Large intestine (tissue), 3 donors: ENCODE measurements at regions not wholly inside any gene's neighbourhood (a gene's known extent, or its start where the extent isn't known, plus 50 kb on each side); places are given as distances from the start of the nearest gene placed in this dataset.
"Not testable (repeated sequence)": the region's sequence is repeated elsewhere in the genome, so short reads cannot be mapped to it uniquely, and the experiment has no call there.

Experiments
- DNase-seq, 2 donors: peaks; one replicate each; pipeline versions ENCODE4 v3.0.0 to v3.0.0-alpha.2; 2013
- H3K27ac ChIP-seq: one replicate; pipeline ENCODE4 v1.5.1; 2013; ENCODE audit warnings: low read length
- H3K27me3 ChIP-seq: 2 replicates; pipeline ENCODE4 v1.6.1; 2013; ENCODE audit warnings: low read length; ENCODE audit not compliant: control insufficient read depth, insufficient read depth
- H3K36me3 ChIP-seq: 2 replicates; pipeline ENCODE4 v1.6.1; 2013; ENCODE audit warnings: low read length; ENCODE audit not compliant: control insufficient read depth, insufficient read depth
- H3K4me1 ChIP-seq: one replicate; pipeline ENCODE4 v1.6.1; 2013; ENCODE audit warnings: low read length; ENCODE audit not compliant: control insufficient read depth, insufficient read depth
- H3K4me3 ChIP-seq: one replicate; pipeline ENCODE4 v1.5.1; 2013; ENCODE audit warnings: low read length
- H3K9me3 ChIP-seq: one replicate; pipeline ENCODE4 v1.6.1; 2013; ENCODE audit warnings: mild to moderate bottlenecking, low read depth, low read length, moderate library complexity; ENCODE audit not compliant: control insufficient read depth
- WGBS: methylation state at CpG from one replicate; pipeline ENCODE4 v1.1.5; 2013; ENCODE audit warnings: low lambda C conversion rate; ENCODE audit not compliant: insufficient coverage; 5-methylcytosine and 5-hydroxymethylcytosine counted together

- not testable (repeated sequence) for DNase-seq, H3K36me3 ChIP-seq, H3K27ac ChIP-seq, H3K4me3 ChIP-seq, H3K9me3 ChIP-seq, H3K27me3 ChIP-seq
- peaks cover 24% of the 10 kb centered on the region for H3K4me1 ChIP-seq
- WGBS: no CpG with 5 or more reads among the region's 12 CpGs
Observed at GRCh38 chr16:29294400-29294933, 112.0 kb downstream of the NPIPB11 start.

- H3K4me3 ChIP-seq, DNase-seq, H3K9me3 ChIP-seq, H3K27ac ChIP-seq, H3K36me3 ChIP-seq, H3K27me3 ChIP-seq: not testable (repeated sequence)
- WGBS: no CpG with 5 or more reads among the region's 9 CpGs
- peaks cover 32% of the 10 kb centered on the region for H3K4me1 ChIP-seq
Observed at GRCh38 chr16:29293545-29293944, 113.0 kb downstream of the NPIPB11 start.

- not testable (repeated sequence) for H3K36me3 ChIP-seq, H3K27me3 ChIP-seq, H3K27ac ChIP-seq, H3K4me3 ChIP-seq, DNase-seq, H3K9me3 ChIP-seq
- peaks cover 37% of the 10 kb centered on the region for H3K4me1 ChIP-seq
- no CpG with 5 or more reads among the region's 24 CpGs for WGBS
Observed at GRCh38 chr16:29292952-29293471, 113.5 kb downstream of the NPIPB11 start.

GRCh38 chr16:29291329-29292271, 114.9 kb downstream of the NPIPB11 start:
- not testable (repeated sequence) for DNase-seq, H3K27ac ChIP-seq

DNA sequence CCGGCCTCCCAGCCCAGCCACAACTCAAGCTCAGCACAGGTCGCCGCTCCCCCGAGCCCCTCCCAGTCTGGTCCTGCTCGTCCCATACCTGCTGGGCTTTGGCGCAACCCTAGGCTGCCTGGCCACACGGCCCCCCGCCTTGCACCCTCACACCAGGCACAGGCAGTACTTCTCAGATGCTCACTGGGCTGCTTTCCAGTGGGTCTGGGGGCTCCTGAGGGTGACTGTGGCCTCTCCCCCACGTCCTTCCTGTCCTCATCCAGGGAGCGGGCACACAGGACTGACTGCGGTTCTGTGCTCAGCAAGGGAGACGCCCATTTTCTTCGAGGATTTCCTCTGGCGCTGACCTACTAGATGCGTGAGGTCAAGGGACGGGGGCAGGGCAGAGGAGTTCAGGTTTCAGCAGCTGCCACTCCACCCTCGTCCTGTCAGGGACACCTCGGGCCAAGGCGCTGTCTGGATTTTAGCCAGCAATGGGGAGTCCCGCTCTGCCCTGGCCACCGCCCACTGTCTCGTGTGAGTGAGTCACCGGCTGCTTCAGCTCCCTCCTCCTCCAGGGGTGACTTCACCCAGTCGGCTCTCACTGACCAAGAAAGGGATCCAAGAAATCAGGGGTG, 115.8 kb downstream of the NPIPB11 start:
- WGBS: no CpG with 5 or more reads among the region's 24 CpGs
- H3K4me1 ChIP-seq: peaks cover 51% of the 10 kb centered on the region
- no peaks in the 10 kb centered on the region for H3K36me3 ChIP-seq
- H3K4me3 ChIP-seq: peak overlapping the region; percentile 35
- H3K27me3 ChIP-seq: no peaks in the 10 kb centered on the region
- H3K27ac ChIP-seq: peak overlapping the region; percentile 85
- peak; percentile 90 to 94 for DNase-seq
- H3K9me3 ChIP-seq: peaks cover 3% of the 10 kb centered on the region

More at GRCh38 chr16:29291329-29292271, 114.9 kb downstream of the NPIPB11 start:
- H3K9me3 ChIP-seq, H3K4me3 ChIP-seq, H3K36me3 ChIP-seq, H3K27me3 ChIP-seq: not testable (repeated sequence)
- WGBS: no CpG with 5 or more reads among the region's 30 CpGs
- peaks cover 49% of the 10 kb centered on the region for H3K4me1 ChIP-seq

- no CpG with 5 or more reads among the region's 13 CpGs for WGBS
- not testable (repeated sequence) for H3K36me3 ChIP-seq, H3K27me3 ChIP-seq, H3K9me3 ChIP-seq, H3K4me3 ChIP-seq, DNase-seq
- Histone ChIP-seq H3K4me1 (peaks cover 54% of the 10 kb centered on the region), H3K27ac (peak overlapping the region; percentile 87)
Observed at GRCh38 chr16:29289516-29290239, 116.8 kb downstream of the NPIPB11 start.

- DNase-seq: peak; percentile 88 to 93
- H3K4me3 ChIP-seq, H3K36me3 ChIP-seq, H3K9me3 ChIP-seq, H3K27me3 ChIP-seq: not testable (repeated sequence)
- Histone ChIP-seq H3K27ac (peak overlapping the region; percentile 87), H3K4me1 (peaks cover 54% of the 10 kb centered on the region)
- WGBS: no CpG with 5 or more reads among the region's 29 CpGs
Observed at GRCh38 chr16:29288711-29289474, 117.6 kb downstream of the NPIPB11 start.

GRCh38 chr16:29287871-29288535, 118.5 kb downstream of the NPIPB11 start:
- not testable (repeated sequence) for H3K9me3 ChIP-seq, H3K27me3 ChIP-seq, H3K4me3 ChIP-seq, H3K36me3 ChIP-seq
- no CpG with 5 or more reads among the region's 14 CpGs for WGBS
- DNase-seq: peak in 1 of 2 donors; percentile 25
- Histone ChIP-seq H3K27ac (peak overlapping the region; percentile 87), H3K4me1 (peaks cover 54% of the 10 kb centered on the region)

DNA sequence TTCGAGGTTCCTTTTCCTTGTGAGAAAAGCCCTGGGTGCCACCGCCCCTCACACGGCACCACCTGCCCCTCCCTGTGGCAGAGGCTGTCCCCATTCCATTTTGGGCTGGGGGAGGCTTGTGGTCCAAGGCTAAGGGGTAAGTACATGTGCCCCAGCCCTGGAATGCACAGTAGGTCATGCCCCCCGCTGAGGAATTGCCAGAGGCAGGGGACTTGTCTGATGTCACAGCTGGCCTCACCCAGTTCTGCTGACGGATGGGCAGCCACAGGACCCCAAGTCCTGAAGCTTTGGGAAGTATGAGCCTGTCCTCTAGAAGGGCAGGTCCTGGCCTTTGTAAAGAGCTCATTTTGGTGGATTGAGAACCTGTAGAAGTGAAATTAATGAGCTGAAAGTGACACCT, 119.3 kb downstream of the NPIPB11 start:
- not testable (repeated sequence) for DNase-seq, H3K27me3 ChIP-seq, H3K9me3 ChIP-seq, H3K27ac ChIP-seq, H3K36me3 ChIP-seq, H3K4me3 ChIP-seq
- H3K4me1 ChIP-seq: peaks cover 54% of the 10 kb centered on the region
- WGBS: no CpG with 5 or more reads among the region's 5 CpGs
